GM12892 (cell line): ENCODE measurements at regions not wholly inside any gene's neighbourhood (a gene's known extent, or its start where the extent isn't known, plus 50 kb on each side); places are given as distances from the start of the nearest gene placed in this dataset.

Source experiments
- POLR2A ChIP-seq: IDR thresholded peaks from 2 replicates; pipeline ENCODE4 v1.6.1; 2011; ENCODE audit warnings: low read depth, low read length, control low read depth
- POLR2AphosphoS5 ChIP-seq: IDR thresholded peaks from 2 replicates; pipeline ENCODE4 v1.6.1; 2011; ENCODE audit warnings: low read depth, low read length, control low read depth
- TAF1 ChIP-seq: IDR thresholded peaks from 2 replicates; pipeline ENCODE4 v1.6.1; 2011; ENCODE audit warnings: low read depth, mild to moderate bottlenecking, control low read depth, low read length, borderline replicate concordance

DNA sequence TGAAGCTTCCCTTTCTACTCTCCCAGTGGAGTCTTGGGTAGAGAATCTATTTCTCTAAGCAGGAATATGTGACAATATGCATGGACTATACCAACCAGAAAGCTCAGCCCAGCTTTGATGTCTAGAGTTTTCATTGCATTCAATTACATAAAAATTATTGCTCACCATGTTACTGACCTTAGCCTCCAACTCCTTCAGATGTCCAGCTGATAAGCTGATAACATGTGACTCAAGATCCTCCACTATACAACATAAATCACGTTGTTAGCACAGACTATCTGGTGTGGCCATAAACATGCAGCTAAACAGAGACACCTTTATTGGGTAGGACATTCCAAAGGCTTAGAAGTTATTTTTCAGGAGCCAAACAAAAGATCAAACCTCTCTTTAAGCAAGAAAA is 1168.2 kb downstream of the CDH12 start:
- TF ChIP-seq POLR2AphosphoS5 (no peak), TAF1 (no peak), POLR2A (no peak)
